IMR-90 (cell line): ENCODE measurements at regions not wholly inside any gene's neighbourhood (a gene's known extent, or its start where the extent isn't known, plus 50 kb on each side); places are given as distances from the start of the nearest gene placed in this dataset.

Experiments
- RCOR1 ChIP-seq: IDR thresholded peaks from 2 replicates; pipeline ENCODE4 v1.6.1; 2012; ENCODE audit warnings: mild to moderate bottlenecking, low read length, improper control_type of control experiment; ENCODE audit not compliant: insufficient replicate concordance
- TF ChIP-seq, protein P1 (sequence below): conservative IDR thresholded peaks from 2 replicates; pipeline ENCODE4 v1.5.1; 2012; ENCODE audit warnings: mild to moderate bottlenecking, low read depth, low read length, improper control_type of control experiment

DNA sequence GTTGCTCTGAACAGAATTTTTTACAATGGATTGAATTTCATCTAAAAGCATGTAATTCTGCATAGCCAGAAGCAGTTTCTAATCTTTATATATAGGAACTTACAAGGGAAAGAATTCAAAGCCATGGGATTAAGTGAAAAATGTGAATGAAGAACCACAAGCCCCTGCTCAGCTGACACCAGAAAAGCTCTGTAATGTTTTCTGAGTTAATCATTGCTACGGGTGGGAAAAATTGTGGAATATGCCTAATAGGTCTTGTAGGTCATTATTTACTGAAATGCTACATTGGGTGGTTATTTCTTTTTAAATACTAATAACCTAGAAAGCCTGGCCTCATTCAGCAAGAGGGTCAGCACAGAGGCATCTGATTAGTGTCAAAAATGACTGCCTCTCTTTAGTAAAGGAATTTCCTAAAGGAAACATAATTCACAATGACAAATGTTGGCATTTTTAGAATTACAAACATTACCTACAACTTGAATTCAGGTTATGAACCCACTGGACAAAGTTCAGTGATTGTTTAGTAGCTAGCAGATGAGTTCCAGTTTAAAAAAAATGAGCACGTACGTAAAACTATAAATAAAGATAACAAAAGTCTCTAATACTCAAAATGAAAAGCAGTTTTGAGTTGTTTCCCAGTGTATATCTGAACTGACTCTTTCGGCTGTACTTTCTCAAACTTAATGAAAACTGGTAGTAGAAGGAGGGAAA is 75.3 kb downstream of the BMP4 start:
- no peak for TF ChIP-seq RCOR1
- TF ChIP-seq, protein P1, sequence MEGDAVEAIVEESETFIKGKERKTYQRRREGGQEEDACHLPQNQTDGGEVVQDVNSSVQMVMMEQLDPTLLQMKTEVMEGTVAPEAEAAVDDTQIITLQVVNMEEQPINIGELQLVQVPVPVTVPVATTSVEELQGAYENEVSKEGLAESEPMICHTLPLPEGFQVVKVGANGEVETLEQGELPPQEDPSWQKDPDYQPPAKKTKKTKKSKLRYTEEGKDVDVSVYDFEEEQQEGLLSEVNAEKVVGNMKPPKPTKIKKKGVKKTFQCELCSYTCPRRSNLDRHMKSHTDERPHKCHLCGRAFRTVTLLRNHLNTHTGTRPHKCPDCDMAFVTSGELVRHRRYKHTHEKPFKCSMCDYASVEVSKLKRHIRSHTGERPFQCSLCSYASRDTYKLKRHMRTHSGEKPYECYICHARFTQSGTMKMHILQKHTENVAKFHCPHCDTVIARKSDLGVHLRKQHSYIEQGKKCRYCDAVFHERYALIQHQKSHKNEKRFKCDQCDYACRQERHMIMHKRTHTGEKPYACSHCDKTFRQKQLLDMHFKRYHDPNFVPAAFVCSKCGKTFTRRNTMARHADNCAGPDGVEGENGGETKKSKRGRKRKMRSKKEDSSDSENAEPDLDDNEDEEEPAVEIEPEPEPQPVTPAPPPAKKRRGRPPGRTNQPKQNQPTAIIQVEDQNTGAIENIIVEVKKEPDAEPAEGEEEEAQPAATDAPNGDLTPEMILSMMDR, result no peak
